ENCODE measurements at regions not wholly inside any gene's neighbourhood (a gene's known extent, or its start where the extent isn't known, plus 50 kb on each side); places are given as distances from the start of the nearest gene placed in this dataset.

DNA sequence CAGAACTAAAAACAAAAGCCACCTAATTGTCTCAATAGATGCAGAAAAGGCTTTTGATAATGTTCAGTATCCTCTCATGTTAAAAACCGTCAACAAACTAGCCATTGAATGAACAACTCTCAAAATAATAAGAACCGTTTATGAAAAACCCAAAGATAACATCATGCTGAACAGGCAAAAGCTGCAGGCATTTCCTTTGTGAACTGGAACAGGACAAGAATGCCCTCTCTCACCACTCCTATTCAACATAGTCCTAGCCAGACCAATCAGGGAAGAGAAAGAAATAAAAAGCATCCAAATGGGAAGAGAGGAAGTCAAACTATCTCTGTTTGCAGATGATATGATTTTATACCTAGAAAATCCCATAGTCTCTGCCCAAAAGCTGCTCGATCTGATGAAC is 179.6 kb upstream of the EDNRB start:
- H3K27me3 ChIP-seq (ENCODE audit: control insufficient read depth, insufficient read depth, low read length) = no peaks in the 10 kb centered on the region
- H3K4me2 ChIP-seq (ENCODE audit: low read length) = no peak overlapping the region
- H3K79me2 ChIP-seq = no peaks in the 10 kb centered on the region
- H2AFZ ChIP-seq = no peak overlapping the region
- no peaks in the 10 kb centered on the region for H3K36me3 ChIP-seq (ENCODE audit: control insufficient read depth, insufficient read depth, low read length)
- no peak overlapping the region for H3K4me3 ChIP-seq (ENCODE audit: low read depth, low read length)
- H3K9ac ChIP-seq = no peak overlapping the region
- no peaks in the 10 kb centered on the region for H3K4me1 ChIP-seq
- H3K27ac ChIP-seq = no peak overlapping the region
- TF ChIP-seq, protein P1, sequence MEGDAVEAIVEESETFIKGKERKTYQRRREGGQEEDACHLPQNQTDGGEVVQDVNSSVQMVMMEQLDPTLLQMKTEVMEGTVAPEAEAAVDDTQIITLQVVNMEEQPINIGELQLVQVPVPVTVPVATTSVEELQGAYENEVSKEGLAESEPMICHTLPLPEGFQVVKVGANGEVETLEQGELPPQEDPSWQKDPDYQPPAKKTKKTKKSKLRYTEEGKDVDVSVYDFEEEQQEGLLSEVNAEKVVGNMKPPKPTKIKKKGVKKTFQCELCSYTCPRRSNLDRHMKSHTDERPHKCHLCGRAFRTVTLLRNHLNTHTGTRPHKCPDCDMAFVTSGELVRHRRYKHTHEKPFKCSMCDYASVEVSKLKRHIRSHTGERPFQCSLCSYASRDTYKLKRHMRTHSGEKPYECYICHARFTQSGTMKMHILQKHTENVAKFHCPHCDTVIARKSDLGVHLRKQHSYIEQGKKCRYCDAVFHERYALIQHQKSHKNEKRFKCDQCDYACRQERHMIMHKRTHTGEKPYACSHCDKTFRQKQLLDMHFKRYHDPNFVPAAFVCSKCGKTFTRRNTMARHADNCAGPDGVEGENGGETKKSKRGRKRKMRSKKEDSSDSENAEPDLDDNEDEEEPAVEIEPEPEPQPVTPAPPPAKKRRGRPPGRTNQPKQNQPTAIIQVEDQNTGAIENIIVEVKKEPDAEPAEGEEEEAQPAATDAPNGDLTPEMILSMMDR (IDR thresholded peaks at IDR 0.05) = no peak
- no peaks in the 10 kb centered on the region for H3K9me3 ChIP-seq (ENCODE audit: control insufficient read depth, low read length)

DNA sequence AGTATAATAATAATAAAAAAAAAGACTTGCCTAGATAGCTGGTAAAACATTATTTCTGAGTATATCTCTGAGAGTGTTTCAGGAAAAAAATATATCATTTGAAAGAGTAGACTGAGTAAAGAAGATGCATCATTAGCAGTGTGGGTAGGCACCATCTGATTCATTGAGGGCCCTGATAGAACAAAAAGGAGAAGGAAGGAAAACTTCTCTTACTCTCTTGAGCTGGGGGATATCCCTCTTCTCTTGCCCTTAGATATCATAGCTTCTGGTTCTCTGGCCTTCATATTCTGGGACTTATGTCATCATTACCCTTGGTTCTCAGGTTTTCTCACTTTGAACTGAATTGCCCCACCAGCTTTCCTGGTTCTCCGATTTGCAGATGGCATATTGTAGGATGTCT is 177.6 kb upstream of the EDNRB start:
- Histone ChIP-seq H3K9ac (no peak overlapping the region), H3K4me1 (no peaks in the 10 kb centered on the region), H3K9me3 (ENCODE audit: control insufficient read depth, low read length) (no peaks in the 10 kb centered on the region), H3K27me3 (ENCODE audit: control insufficient read depth, insufficient read depth, low read length) (no peaks in the 10 kb centered on the region), H3K4me3 (ENCODE audit: low read depth, low read length) (no peak overlapping the region), H3K27ac (no peak overlapping the region), H3K36me3 (ENCODE audit: control insufficient read depth, insufficient read depth, low read length) (no peaks in the 10 kb centered on the region), H2AFZ (no peak overlapping the region), H3K79me2 (no peaks in the 10 kb centered on the region), H3K4me2 (ENCODE audit: low read length) (no peak overlapping the region)
- TF ChIP-seq, protein P1 (IDR thresholded peaks at IDR 0.05) = no peak

DNA sequence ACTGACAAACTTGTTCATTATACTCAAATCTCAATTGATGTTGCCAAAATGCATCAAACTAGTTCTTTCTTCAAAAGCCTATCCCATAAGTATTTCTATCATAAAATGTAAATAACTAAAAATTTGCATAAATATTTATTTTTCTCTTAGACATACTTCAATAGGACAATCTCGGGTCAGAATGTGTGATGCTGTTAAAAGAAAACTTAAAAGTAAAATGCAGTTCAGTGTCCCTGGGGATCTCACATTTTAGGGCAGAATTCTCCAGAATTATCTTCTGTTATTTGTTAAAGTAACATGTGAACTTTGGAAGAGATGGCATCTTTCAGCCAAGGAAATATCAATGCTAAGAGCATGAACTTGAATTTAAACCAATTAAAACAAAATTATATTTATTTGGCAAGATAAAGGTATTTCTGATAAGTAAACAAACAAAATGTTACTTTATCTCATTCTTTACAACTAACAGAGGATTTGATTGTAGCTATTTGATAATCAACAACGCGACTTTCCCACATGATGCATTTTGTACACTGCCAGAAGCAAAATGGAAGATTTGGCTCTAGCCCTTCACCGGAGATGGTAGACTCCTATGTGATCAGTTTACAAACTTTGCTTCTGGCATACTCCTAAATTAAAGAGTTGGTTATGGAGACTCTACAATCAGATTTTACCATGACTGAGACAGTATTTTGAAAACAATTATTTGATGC is 169.5 kb upstream of the EDNRB start:
- Histone ChIP-seq H3K4me2 (ENCODE audit: low read length) (no peak overlapping the region), H3K27me3 (ENCODE audit: control insufficient read depth, insufficient read depth, low read length) (no peaks in the 10 kb centered on the region), H3K27ac (no peak overlapping the region), H3K9me3 (ENCODE audit: control insufficient read depth, low read length) (no peaks in the 10 kb centered on the region), H3K4me3 (ENCODE audit: low read depth, low read length) (no peak overlapping the region), H3K4me1 (no peaks in the 10 kb centered on the region), H3K36me3 (ENCODE audit: control insufficient read depth, insufficient read depth, low read length) (no peaks in the 10 kb centered on the region), H3K79me2 (no peaks in the 10 kb centered on the region), H3K9ac (no peak overlapping the region), H2AFZ (no peak overlapping the region)
- TF ChIP-seq, protein P1 (IDR thresholded peaks at IDR 0.05) = no peak

DNA sequence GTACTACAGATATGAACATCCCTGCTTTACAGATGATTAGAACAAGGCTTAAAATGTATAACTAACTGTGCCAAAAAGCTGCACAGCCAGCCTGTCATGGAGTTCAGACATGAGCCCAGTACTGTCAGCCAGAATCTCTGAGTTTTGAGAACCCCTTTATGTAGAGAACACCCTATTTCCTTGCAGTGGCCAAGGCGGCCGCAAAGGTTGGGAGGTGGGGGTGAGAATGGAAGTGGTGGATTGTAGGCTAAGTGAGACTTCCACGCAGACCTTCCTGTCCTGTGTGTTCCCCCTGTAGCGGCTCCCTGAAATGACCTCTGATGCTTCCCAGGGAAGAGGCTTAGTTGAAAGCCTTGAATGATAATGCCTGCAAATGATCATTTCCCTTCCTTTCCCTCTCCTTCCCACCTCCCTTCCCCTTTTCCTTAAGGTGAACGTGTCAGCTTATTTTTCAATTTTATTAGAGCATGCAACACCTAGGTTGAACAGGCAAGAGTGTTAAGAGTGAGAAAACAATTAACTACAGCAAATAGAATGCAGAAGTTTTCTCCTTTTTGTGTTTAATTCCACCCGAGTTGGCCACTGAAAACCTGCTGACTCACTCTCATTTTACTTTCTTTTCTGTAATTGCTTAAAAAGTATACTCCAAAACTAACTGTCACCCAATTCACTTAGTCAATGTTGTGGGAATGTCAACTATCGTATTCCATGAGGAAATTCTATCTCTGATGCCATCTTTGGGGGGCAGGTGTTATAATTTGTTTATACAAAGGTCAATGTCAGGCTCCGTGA is 167.0 kb upstream of the EDNRB start:
- Histone ChIP-seq H3K79me2 (no peaks in the 10 kb centered on the region), H3K4me1 (no peaks in the 10 kb centered on the region), H3K36me3 (ENCODE audit: control insufficient read depth, insufficient read depth, low read length) (no peaks in the 10 kb centered on the region), H3K4me2 (ENCODE audit: low read length) (no peak overlapping the region), H3K4me3 (ENCODE audit: low read depth, low read length) (no peak overlapping the region), H3K9ac (no peak overlapping the region), H3K9me3 (ENCODE audit: control insufficient read depth, low read length) (no peaks in the 10 kb centered on the region), H3K27me3 (ENCODE audit: control insufficient read depth, insufficient read depth, low read length) (no peaks in the 10 kb centered on the region), H3K27ac (no peak overlapping the region), H2AFZ (no peak overlapping the region)
- TF ChIP-seq, protein P1 (IDR thresholded peaks at IDR 0.05) = no peak

Measured in parathyroid adenoma (tissue), 2 donors.